Fibroblast of lung (primary cell): ENCODE measurements at regions not wholly inside any gene's neighbourhood (a gene's known extent, or its start where the extent isn't known, plus 50 kb on each side); places are given as distances from the start of the nearest gene placed in this dataset.

Source experiments
- DNase-seq, 2 donors: peaks; one replicate each; pipeline versions ENCODE4 v3.0.0 to v3.0.0-alpha.2; 2010; ENCODE audit warnings: low read depth in 2 of 2
- H2AFZ ChIP-seq: 2 replicates; pipeline ENCODE4 v1.5.1; 2012; ENCODE audit warnings: low read length, control low read depth, inconsistent platforms
- H3K27ac ChIP-seq: 2 replicates; pipeline ENCODE4 v1.5.1; 2011; ENCODE audit warnings: low read length, control low read depth; ENCODE audit not compliant: insufficient read depth
- H3K27me3 ChIP-seq: 2 replicates; pipeline ENCODE4 v1.5.1; 2011; ENCODE audit warnings: mild to moderate bottlenecking, low read length; ENCODE audit not compliant: control insufficient read depth, insufficient read depth
- H3K36me3 ChIP-seq: 2 replicates; pipeline ENCODE4 v1.5.1; 2011; ENCODE audit warnings: low read length; ENCODE audit not compliant: control insufficient read depth, insufficient read depth
- H3K4me1 ChIP-seq: 2 replicates; pipeline ENCODE4 v1.5.1; 2011; ENCODE audit warnings: low read length; ENCODE audit not compliant: control insufficient read depth, insufficient read depth; ENCODE audit errors: extremely low read depth
- H3K4me2 ChIP-seq: 2 replicates; pipeline ENCODE4 v1.5.1; 2011; ENCODE audit warnings: low read length, control low read depth; ENCODE audit not compliant: insufficient read depth; ENCODE audit errors: extremely low read depth
- H3K4me3 ChIP-seq, 4 experiments: fragments of 200-600 bp in 1 of 4; sonication (generic) in 1 of 4; replicated peaks in 1 of 4; 2 replicates each; pipeline ENCODE4 v1.5.1; 2011 to 2016; ENCODE audit warnings: low read length in 4 of 4, low read depth in 3 of 4, mild to moderate bottlenecking in 3 of 4, control low read depth in 2 of 4, inconsistent platforms in 1 of 4, mixed read lengths in 1 of 4; ENCODE audit not compliant: insufficient read depth in 1 of 4; ENCODE audit errors: control extremely low read depth in 1 of 4
- H3K79me2 ChIP-seq: 2 replicates; pipeline ENCODE4 v1.5.1; 2012; ENCODE audit warnings: mild to moderate bottlenecking, low read length, inconsistent platforms; ENCODE audit not compliant: control insufficient read depth, insufficient read depth
- H3K9ac ChIP-seq: 2 replicates; pipeline ENCODE4 v1.5.1; 2011; ENCODE audit warnings: mild to moderate bottlenecking, low read length, control low read depth; ENCODE audit not compliant: insufficient read depth
- H3K9me3 ChIP-seq: 2 replicates; pipeline ENCODE4 v1.5.1; 2012; ENCODE audit warnings: low read depth, low read length; ENCODE audit not compliant: control insufficient read depth, insufficient read depth
- H4K20me1 ChIP-seq: 2 replicates; pipeline ENCODE4 v1.5.1; 2011; ENCODE audit warnings: low read length; ENCODE audit not compliant: control insufficient read depth, insufficient read depth; ENCODE audit errors: extremely low read depth
- EZH2 ChIP-seq: IDR thresholded peaks from 2 replicates; pipeline ENCODE4 v1.5.1; 2012; ENCODE audit warnings: low read length, control low read depth, mild to moderate bottlenecking; ENCODE audit errors: missing control alignments
- TF ChIP-seq, protein P1 (sequence below), 2 donors: IDR thresholded peaks in 1 of 2; conservative IDR thresholded peaks in 1 of 2; 1 replicate in 1 of 2; 2 replicates in 1 of 2; pipeline ENCODE4 v1.5.1; 2011 to 2012; ENCODE audit warnings: low read length in 2 of 2, control low read depth in 1 of 2, inconsistent platforms in 1 of 2, low read depth in 1 of 2, mild to moderate bottlenecking in 1 of 2

DNA sequence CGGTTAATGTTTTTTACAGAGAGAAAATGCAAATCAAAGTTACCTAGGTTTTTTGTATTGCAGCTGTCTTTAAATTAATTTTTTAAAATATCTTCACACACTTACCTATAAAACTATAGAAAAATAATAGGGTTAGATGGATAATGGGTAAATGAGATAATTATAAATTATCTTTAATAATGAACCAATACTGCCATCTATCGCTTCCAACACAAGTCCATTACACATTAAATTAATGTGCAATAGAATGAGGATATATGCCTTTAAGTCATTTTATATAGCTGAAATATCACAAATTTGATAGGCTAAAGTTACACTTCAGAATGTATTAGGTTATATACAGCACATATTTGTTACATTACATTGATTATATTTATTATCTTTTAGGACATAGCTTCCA is 2212.8 kb downstream of the MRPL39 start:
- Histone ChIP-seq H3K9ac (no peak overlapping the region), H3K79me2 (no peaks in the 10 kb centered on the region), H3K9me3 (no peaks in the 10 kb centered on the region), H3K4me1 (no peaks in the 10 kb centered on the region), H2AFZ (no peak overlapping the region), H3K27me3 (no peaks in the 10 kb centered on the region), H3K36me3 (no peaks in the 10 kb centered on the region), H4K20me1 (no peaks in the 10 kb centered on the region), H3K27ac (no peak overlapping the region), H3K4me2 (no peak overlapping the region), H3K4me3 (no peak overlapping the region)
- TF ChIP-seq, protein P1, sequence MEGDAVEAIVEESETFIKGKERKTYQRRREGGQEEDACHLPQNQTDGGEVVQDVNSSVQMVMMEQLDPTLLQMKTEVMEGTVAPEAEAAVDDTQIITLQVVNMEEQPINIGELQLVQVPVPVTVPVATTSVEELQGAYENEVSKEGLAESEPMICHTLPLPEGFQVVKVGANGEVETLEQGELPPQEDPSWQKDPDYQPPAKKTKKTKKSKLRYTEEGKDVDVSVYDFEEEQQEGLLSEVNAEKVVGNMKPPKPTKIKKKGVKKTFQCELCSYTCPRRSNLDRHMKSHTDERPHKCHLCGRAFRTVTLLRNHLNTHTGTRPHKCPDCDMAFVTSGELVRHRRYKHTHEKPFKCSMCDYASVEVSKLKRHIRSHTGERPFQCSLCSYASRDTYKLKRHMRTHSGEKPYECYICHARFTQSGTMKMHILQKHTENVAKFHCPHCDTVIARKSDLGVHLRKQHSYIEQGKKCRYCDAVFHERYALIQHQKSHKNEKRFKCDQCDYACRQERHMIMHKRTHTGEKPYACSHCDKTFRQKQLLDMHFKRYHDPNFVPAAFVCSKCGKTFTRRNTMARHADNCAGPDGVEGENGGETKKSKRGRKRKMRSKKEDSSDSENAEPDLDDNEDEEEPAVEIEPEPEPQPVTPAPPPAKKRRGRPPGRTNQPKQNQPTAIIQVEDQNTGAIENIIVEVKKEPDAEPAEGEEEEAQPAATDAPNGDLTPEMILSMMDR (conservative IDR thresholded peaks at IDR 0.05 in 1 of 2, IDR thresholded peaks at IDR 0.05 in 1 of 2; ENCODE audit: low read depth in 1 of 2, low read length in 2 of 2), result no peak
- TF ChIP-seq EZH2, result no peak
- no peak for DNase-seq

DNA sequence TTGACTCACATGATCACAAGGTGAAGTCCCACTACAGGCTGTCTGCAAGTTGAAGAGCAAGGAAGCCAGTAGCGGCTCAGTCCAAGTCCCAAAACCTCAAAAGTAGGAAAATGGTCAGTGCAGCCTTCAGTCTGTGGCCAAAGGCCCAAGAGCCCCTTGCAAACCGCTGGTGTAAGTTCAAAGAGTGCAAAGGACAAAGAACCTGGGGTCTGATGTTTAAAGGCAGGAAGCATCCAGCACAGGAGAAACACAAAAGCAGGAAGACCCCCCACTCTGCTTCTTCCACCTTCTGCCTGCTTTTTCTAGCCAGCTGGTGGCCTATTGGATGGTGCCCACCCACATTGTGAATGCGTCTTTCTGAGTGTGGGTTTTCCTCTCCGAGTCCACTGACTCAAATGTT is 2222.6 kb downstream of the MRPL39 start:
- no peak for TF ChIP-seq EZH2
- TF ChIP-seq, protein P1 (conservative IDR thresholded peaks at IDR 0.05 in 1 of 2, IDR thresholded peaks at IDR 0.05 in 1 of 2; ENCODE audit: low read depth in 1 of 2, low read length in 2 of 2), result no peak
- Histone ChIP-seq H3K36me3 (no peaks in the 10 kb centered on the region), H3K4me2 (no peak overlapping the region), H3K4me1 (no peaks in the 10 kb centered on the region), H2AFZ (no peak overlapping the region), H3K79me2 (no peaks in the 10 kb centered on the region), H3K9me3 (no peaks in the 10 kb centered on the region), H4K20me1 (no peaks in the 10 kb centered on the region), H3K4me3 (no peak overlapping the region), H3K9ac (no peak overlapping the region), H3K27me3 (no peaks in the 10 kb centered on the region), H3K27ac (no peak overlapping the region)
- no peak for DNase-seq

DNA sequence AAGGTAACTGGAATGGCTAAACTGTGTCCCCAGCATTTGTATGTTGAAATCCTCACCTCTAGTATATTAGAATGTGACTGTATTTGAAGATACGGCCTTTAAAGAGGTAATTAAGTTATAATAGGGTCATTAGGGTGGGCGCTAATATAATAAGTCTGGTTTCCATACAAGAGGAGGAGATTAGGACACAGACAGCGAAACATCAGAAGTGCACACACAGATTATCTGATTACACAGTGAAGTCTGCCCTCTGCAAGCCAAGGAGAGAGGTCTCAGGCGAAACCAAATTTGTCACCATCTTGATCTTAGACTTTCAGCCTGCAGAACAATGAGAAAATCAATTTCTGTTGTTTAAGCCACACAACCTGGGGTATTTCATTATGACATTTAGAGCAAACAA is 2233.1 kb downstream of the MRPL39 start:
- H3K4me3 ChIP-seq, result no peak overlapping the region
- H3K27me3 ChIP-seq, result no peaks in the 10 kb centered on the region
- DNase-seq, result no peak
- TF ChIP-seq, protein P1 (conservative IDR thresholded peaks at IDR 0.05 in 1 of 2, IDR thresholded peaks at IDR 0.05 in 1 of 2; ENCODE audit: low read depth in 1 of 2, low read length in 2 of 2), result no peak
- TF ChIP-seq EZH2, result no peak
- no peak overlapping the region for H2AFZ ChIP-seq
- H3K4me1 ChIP-seq, result no peaks in the 10 kb centered on the region
- H3K36me3 ChIP-seq, result no peaks in the 10 kb centered on the region
- no peaks in the 10 kb centered on the region for H4K20me1 ChIP-seq
- no peaks in the 10 kb centered on the region for H3K79me2 ChIP-seq
- no peak overlapping the region for H3K9ac ChIP-seq
- H3K4me2 ChIP-seq, result no peak overlapping the region
- H3K9me3 ChIP-seq, result no peaks in the 10 kb centered on the region
- H3K27ac ChIP-seq, result no peak overlapping the region
